Sigmoid colon (tissue), 6 donors: ENCODE measurements at regions not wholly inside any gene's neighbourhood (a gene's known extent, or its start where the extent isn't known, plus 50 kb on each side); places are given as distances from the start of the nearest gene placed in this dataset.

ENCODE experiments used
- DNase-seq: peaks from one replicate; pipeline ENCODE4 v3.0.0-alpha.2; 2019
- H3K27ac ChIP-seq, 4 donors: fragments of 200-600 bp; sonication (generic); one replicate each; pipeline ENCODE4 v1.5.1; 2016 to 2019; ENCODE audit warnings: mild to moderate bottlenecking in 1 of 4
- H3K27me3 ChIP-seq, 3 donors: fragments of 200-600 bp; sonication (generic); one replicate each; pipeline ENCODE4 v1.5.1; 2019; ENCODE audit warnings: mild to moderate bottlenecking in 1 of 3
- H3K36me3 ChIP-seq, 4 donors: fragments of 200-600 bp; sonication (generic); one replicate each; pipeline ENCODE4 v1.5.1; 2016 to 2019
- H3K4me1 ChIP-seq, 4 donors: fragments of 200-600 bp; sonication (generic); one replicate each; pipeline ENCODE4 v1.5.1; 2017 to 2019
- H3K4me3 ChIP-seq, 4 donors: fragments of 200-600 bp; sonication (generic); one replicate each; pipeline ENCODE4 v1.5.1; 2017 to 2019; ENCODE audit warnings: mild to moderate bottlenecking in 2 of 4, moderate library complexity in 1 of 4
- H3K9me3 ChIP-seq, 4 donors: fragments of 200-600 bp in 3 of 4; sonication (generic) in 3 of 4; one replicate each; pipeline versions ENCODE4 v1.5.1 to v1.6.1; 2013 to 2019
- EP300 ChIP-seq, 4 donors: sonication (generic); formaldehyde crosslinking; IDR thresholded peaks; one replicate each; pipeline ENCODE4 v1.6.1; 2017; ENCODE audit warnings: antibody characterized with exemption in 4 of 4
- POLR2A ChIP-seq, 2 donors: fragments of 450-650 bp; IDR thresholded peaks; one replicate each; pipeline ENCODE4 v1.6.1; 2016; ENCODE audit warnings: antibody characterized with exemption in 2 of 2, mild to moderate bottlenecking in 2 of 2, moderate library complexity in 2 of 2
- POLR2AphosphoS5 ChIP-seq, 4 donors: sonication (generic); formaldehyde crosslinking; IDR thresholded peaks; one replicate each; pipeline ENCODE4 v1.6.1; 2017; ENCODE audit warnings: antibody characterized with exemption in 4 of 4
- WGBS, 2 donors: extraction: QIAGEN DNeasy Blood & Tissue Kit; methylation state at CpG; one replicate each; pipeline ENCODE4 v1.1.7; 2013; 5-methylcytosine and 5-hydroxymethylcytosine counted together
- intact Hi-C: fragments of 100-400 bp; cut with DNase I; formaldehyde crosslinking; loops from one replicate; pipeline ENCODE4 v1.15.1; 2023
- TF ChIP-seq, protein P1 (sequence below), 4 experiments: fragments of 450-650 bp in 3 of 4; fragments of 200-600 bp in 1 of 4; IDR thresholded peaks; one replicate each; pipeline ENCODE4 v1.5.1; 2016 to 2019; ENCODE audit warnings: antibody characterized with exemption in 4 of 4, mild to moderate bottlenecking in 3 of 4, moderate library complexity in 2 of 4
- donor health status: healthy with polysubstance abuse.
- donor health status: healthy.

DNA sequence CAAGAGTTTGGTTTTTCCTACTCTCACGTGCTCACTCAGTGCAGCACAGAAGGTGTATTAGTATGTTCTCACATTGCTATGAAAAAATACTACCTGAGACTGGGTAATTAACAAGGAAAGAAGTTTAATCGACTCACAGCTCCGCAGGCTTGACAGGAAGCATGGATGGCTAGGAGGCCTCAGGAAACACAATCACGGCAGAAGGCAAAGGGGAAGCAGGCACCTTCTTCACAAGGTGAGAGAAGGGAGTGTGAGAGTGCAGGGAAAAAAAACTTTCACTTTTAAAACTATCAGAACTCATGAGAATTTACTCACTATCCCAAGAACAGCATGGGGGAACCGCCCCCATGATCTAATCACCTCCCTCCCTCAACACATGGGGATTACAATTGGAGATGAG lies 185.8 kb upstream of the TMPO start:
- 63 to 73% methylated on average over 5 of the region's 5 CpGs for WGBS, 2 donors
- Histone ChIP-seq H3K9me3 (no peaks in the 10 kb centered on the region), H3K4me1 (no peaks in the 10 kb centered on the region), H3K27ac (no peak overlapping the region), H3K36me3 (no peaks in the 10 kb centered on the region), H3K27me3 (no peaks in the 10 kb centered on the region), H3K4me3 (no peak overlapping the region)
- DNase-seq: no peak
- TF ChIP-seq EP300 (IDR thresholded peaks at IDR 0.05): no peak
- TF ChIP-seq POLR2AphosphoS5 (IDR thresholded peaks at IDR 0.05): no peak
- TF ChIP-seq POLR2A (IDR thresholded peaks at IDR 0.05): no peak
- TF ChIP-seq, protein P1, sequence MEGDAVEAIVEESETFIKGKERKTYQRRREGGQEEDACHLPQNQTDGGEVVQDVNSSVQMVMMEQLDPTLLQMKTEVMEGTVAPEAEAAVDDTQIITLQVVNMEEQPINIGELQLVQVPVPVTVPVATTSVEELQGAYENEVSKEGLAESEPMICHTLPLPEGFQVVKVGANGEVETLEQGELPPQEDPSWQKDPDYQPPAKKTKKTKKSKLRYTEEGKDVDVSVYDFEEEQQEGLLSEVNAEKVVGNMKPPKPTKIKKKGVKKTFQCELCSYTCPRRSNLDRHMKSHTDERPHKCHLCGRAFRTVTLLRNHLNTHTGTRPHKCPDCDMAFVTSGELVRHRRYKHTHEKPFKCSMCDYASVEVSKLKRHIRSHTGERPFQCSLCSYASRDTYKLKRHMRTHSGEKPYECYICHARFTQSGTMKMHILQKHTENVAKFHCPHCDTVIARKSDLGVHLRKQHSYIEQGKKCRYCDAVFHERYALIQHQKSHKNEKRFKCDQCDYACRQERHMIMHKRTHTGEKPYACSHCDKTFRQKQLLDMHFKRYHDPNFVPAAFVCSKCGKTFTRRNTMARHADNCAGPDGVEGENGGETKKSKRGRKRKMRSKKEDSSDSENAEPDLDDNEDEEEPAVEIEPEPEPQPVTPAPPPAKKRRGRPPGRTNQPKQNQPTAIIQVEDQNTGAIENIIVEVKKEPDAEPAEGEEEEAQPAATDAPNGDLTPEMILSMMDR (IDR thresholded peaks at IDR 0.05): no peak
- intact Hi-C loops: no loop called here

DNA sequence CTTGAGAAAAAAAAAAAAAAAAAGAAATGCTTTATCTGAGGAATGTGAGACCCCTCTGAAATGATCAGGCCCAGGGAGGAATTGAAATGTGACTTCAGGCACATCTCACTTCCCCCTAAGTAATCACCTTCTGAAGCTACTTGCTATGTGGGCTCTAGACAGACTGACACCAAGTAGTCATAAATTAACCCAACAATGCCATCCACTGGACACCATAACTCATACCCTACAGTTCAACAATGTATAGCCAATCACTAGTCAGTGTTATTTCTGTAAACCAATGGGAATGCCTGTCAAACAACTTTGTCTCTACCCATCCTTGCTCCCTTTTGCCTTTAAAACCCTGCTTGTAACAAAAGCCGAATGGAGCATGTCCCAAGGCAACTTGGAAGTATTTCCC lies 182.7 kb upstream of the TMPO start:
- Histone ChIP-seq H3K27me3 (no peaks in the 10 kb centered on the region), H3K4me3 (no peak overlapping the region), H3K36me3 (no peaks in the 10 kb centered on the region), H3K9me3 (no peaks in the 10 kb centered on the region), H3K4me1 (no peaks in the 10 kb centered on the region), H3K27ac (no peak overlapping the region)
- no peak for DNase-seq
- TF ChIP-seq POLR2AphosphoS5 (IDR thresholded peaks at IDR 0.05): no peak
- TF ChIP-seq POLR2A (IDR thresholded peaks at IDR 0.05): no peak
- no peak for TF ChIP-seq EP300 (IDR thresholded peaks at IDR 0.05)
- TF ChIP-seq, protein P1 (IDR thresholded peaks at IDR 0.05): no peak
- intact Hi-C loops: no loop called here
- 69 to 72% methylated on average over 1 of the region's 1 CpG for WGBS, 2 donors

DNA sequence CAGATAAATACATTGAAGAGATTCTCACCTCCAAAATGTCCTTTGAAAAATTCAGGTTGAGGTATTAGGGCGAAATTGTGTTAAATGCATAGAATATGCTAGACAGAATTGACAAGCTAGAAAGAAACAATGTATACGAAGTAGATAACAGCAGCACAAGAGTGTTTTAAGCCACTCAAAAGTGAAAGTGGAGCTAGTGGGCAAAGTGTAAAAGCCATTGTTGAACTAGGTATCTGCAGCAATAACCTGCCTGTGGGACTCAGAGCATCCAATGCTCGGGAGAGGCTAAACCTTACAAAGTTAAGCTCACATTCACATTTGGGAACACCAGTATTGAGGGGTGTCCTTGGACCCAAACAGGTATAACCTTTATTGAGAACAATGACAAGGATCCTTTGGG lies 180.6 kb upstream of the TMPO start:
- WGBS, 2 donors: 60 to 80% methylated on average over 3 of the region's 3 CpGs
- intact Hi-C loops: no loop called here
- H3K27ac ChIP-seq: no peak overlapping the region

DNA sequence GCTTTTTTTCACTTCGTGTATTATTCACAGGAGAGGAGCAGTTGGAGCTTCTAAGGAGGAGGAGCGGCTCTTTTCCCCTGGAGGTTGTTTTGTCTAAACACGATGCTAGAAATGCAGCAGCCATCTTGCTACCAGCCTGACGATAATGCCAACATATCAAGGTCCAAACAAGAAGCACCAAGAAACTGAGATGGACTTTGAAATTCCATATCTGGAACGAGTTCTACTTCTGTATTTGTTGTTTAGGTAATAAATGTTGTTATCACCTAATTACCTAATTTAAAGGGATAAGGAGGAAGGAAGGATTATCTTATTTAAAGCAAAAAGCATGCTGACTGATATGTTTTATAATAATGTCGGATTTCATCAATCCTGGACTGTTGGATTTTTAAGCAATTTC lies 174.4 kb upstream of the TMPO start:
- DNase-seq: no peak
- Histone ChIP-seq H3K9me3 (no peaks in the 10 kb centered on the region), H3K4me1 (no peaks in the 10 kb centered on the region), H3K4me3 (no peak overlapping the region), H3K27ac (no peak overlapping the region), H3K36me3 (no peaks in the 10 kb centered on the region), H3K27me3 (no peaks in the 10 kb centered on the region)
- WGBS, 2 donors: 42 to 72% methylated on average over 6 of the region's 6 CpGs
- TF ChIP-seq, protein P1 (IDR thresholded peaks at IDR 0.05): no peak
- no peak for TF ChIP-seq POLR2AphosphoS5 (IDR thresholded peaks at IDR 0.05)
- TF ChIP-seq POLR2A (IDR thresholded peaks at IDR 0.05): no peak
- TF ChIP-seq EP300 (IDR thresholded peaks at IDR 0.05): no peak
- intact Hi-C loops: no loop called here

More for the DNA sequence above, 180.6 kb upstream of the TMPO start:
- H3K27me3 ChIP-seq: no peaks in the 10 kb centered on the region
- no peak for DNase-seq
- no peaks in the 10 kb centered on the region for H3K4me1 ChIP-seq
- TF ChIP-seq POLR2A (IDR thresholded peaks at IDR 0.05) (no peak), EP300 (IDR thresholded peaks at IDR 0.05) (no peak), POLR2AphosphoS5 (IDR thresholded peaks at IDR 0.05) (no peak)
- TF ChIP-seq, protein P1 (IDR thresholded peaks at IDR 0.05): no peak
- H3K36me3 ChIP-seq: no peaks in the 10 kb centered on the region
- H3K4me3 ChIP-seq: no peak overlapping the region
- H3K9me3 ChIP-seq: no peaks in the 10 kb centered on the region

DNA sequence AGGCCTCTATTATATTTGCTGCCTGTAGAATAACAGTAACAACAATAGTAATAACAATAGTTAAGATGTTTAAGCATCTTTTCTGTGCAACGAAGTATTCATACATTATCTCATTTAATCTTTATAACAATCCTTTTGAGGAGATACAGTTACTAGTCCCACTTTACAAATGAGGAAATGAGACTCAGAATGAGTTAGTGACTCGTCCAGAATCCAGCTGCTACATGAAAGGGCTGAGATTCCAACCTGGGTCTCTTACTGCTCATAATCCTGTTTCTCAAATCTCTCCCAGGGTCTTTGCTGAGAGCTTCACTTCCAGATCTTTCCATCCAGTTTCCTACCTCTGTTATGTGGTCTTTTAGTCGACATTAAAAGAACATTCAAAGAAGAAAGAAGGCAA lies 173.7 kb upstream of the TMPO start:
- no peaks in the 10 kb centered on the region for H3K36me3 ChIP-seq
- TF ChIP-seq EP300 (IDR thresholded peaks at IDR 0.05) (no peak), POLR2A (IDR thresholded peaks at IDR 0.05) (no peak), POLR2AphosphoS5 (IDR thresholded peaks at IDR 0.05) (no peak)
- TF ChIP-seq, protein P1 (IDR thresholded peaks at IDR 0.05): no peak
- no peaks in the 10 kb centered on the region for H3K4me1 ChIP-seq
- H3K9me3 ChIP-seq: no peaks in the 10 kb centered on the region
- WGBS, 2 donors: 49 to 69% methylated on average over 3 of the region's 3 CpGs
- no peak for DNase-seq
- no peak overlapping the region for H3K4me3 ChIP-seq
- no peak overlapping the region for H3K27ac ChIP-seq
- no peaks in the 10 kb centered on the region for H3K27me3 ChIP-seq
- intact Hi-C loops: no loop called here
